Spleen (tissue), 11 donors: ENCODE measurements at regions not wholly inside any gene's neighbourhood (a gene's known extent, or its start where the extent isn't known, plus 50 kb on each side); places are given as distances from the start of the nearest gene placed in this dataset.
"Not testable (repeated sequence)": the region's sequence is repeated elsewhere in the genome, so short reads cannot be mapped to it uniquely, and the experiment has no call there.

ENCODE experiments used
- DNase-seq: peaks from one replicate; pipeline ENCODE4 v3.0.0-alpha.2; 2020
- H3K27ac ChIP-seq, 8 donors: fragments of 200-600 bp; sonication (generic) in 7 of 8; 1 replicate in 4 of 8; 2 replicates in 4 of 8; pipeline versions ENCODE4 v1.5.0 to v1.8.0; 2016 to 2021; ENCODE audit warnings: inconsistent platforms in 4 of 8, mild to moderate bottlenecking in 4 of 8, moderate library complexity in 1 of 8
- H3K27me3 ChIP-seq, 7 donors: fragments of 200-600 bp; sonication (generic) in 6 of 7; replicated peaks in 1 of 7; 1 replicate in 4 of 7; 2 replicates in 3 of 7; pipeline versions ENCODE4 v1.5.0 to v1.8.0; 2016 to 2021; ENCODE audit warnings: inconsistent platforms in 3 of 7, mild to moderate bottlenecking in 1 of 7
- H3K36me3 ChIP-seq, 6 donors: fragments of 200-600 bp; sonication (generic) in 5 of 6; 1 replicate in 4 of 6; 2 replicates in 2 of 6; pipeline versions ENCODE4 v1.5.0 to v1.8.0; 2016 to 2021; ENCODE audit warnings: inconsistent platforms in 2 of 6
- H3K4me1 ChIP-seq, 6 donors: fragments of 200-600 bp; sonication (generic) in 5 of 6; 1 replicate in 3 of 6; 2 replicates in 3 of 6; pipeline versions ENCODE4 v1.5.0 to v1.8.0; 2016 to 2021; ENCODE audit warnings: inconsistent platforms in 3 of 6
- H3K4me3 ChIP-seq, 8 donors: fragments of 200-600 bp; sonication (generic) in 7 of 8; 1 replicate in 4 of 8; 2 replicates in 4 of 8; pipeline versions ENCODE4 v1.5.0 to v1.8.0; 2016 to 2021; ENCODE audit warnings: inconsistent platforms in 4 of 8, mild to moderate bottlenecking in 4 of 8, moderate library complexity in 2 of 8
- H3K9me3 ChIP-seq, 8 donors: fragments of 200-600 bp; sonication (generic) in 7 of 8; 1 replicate in 4 of 8; 2 replicates in 4 of 8; pipeline versions ENCODE4 v1.5.0 to v1.8.0; 2016 to 2021; ENCODE audit warnings: inconsistent platforms in 4 of 8
- POLR2A ChIP-seq, 3 donors: fragments of 450-650 bp; IDR thresholded peaks; one replicate each; pipeline ENCODE4 v1.5.1; 2017; ENCODE audit warnings: antibody characterized with exemption in 3 of 3, mild to moderate bottlenecking in 1 of 3
- POLR2AphosphoS5 ChIP-seq, 3 donors: sonication (generic); formaldehyde crosslinking; IDR thresholded peaks; one replicate each; pipeline ENCODE4 v1.5.1; 2017; ENCODE audit warnings: antibody characterized with exemption in 3 of 3
- WGBS, 5 donors: extraction: QIAGEN DNeasy Blood & Tissue Kit in 3 of 5; methylation state at CpG; one replicate each; pipeline versions ENCODE4 v1.1.5 to v1.1.7; 2013 to 2018; 5-methylcytosine and 5-hydroxymethylcytosine counted together
- intact Hi-C: fragments of 100-400 bp; cut with DNase I; formaldehyde crosslinking; loops from one replicate; pipeline ENCODE4 v1.15.0; 2023; ENCODE audit warnings: low total_unique reads
- TF ChIP-seq, protein P1 (sequence below), 11 experiments: fragments of 200-600 bp in 7 of 11; fragments of 450-650 bp in 4 of 11; sonication (generic) in 4 of 11; IDR thresholded peaks in 8 of 11; conservative IDR thresholded peaks in 3 of 11; 1 replicate in 7 of 11; 2 replicates in 4 of 11; pipeline versions ENCODE4 v1.4.0 to v1.8.0; 2016 to 2021; ENCODE audit warnings: antibody characterized with exemption in 11 of 11, inconsistent platforms in 4 of 11, mild to moderate bottlenecking in 1 of 11
- donor health status: healthy with polysubstance abuse.
- donor health status: DM: no; HTN: no; CAD: no; lungs with moderate emphysema.
- donor health status: DM: no; HTN: no; CAD: no.
- donor health status: Bipolar disorder and iron deficiency.
- donor health status: healthy.
- donor health status: DM: no; HTN: no; CAD: no.
- donor health status: DM: yes; HTN: yes; CAD: no.

DNA sequence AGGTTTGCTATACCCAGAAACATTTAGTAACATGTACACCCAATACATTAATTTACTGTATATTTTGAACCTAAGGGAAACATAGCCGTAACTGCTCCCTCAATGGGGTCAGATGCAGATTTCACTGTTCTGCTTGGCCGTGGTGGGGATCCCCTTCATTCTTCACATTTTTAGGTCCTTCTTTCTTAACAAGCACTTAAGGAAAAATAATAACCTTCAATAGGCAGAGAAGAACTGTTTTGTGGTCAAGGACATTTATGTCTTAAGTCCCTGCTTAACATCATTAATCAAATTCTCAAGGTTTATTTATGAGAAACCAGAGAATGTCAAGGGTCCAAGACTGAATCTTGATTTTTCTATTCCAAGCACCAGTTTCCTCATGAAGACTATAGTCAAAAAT, 592.1 kb upstream of the ANKRD30A start:
- peaks cover 4 to 25% (median 15%) of the 10 kb centered on the region in 6 donors for H3K4me1 ChIP-seq
- WGBS, 5 donors = 78 to 86% (median 84%) methylated on average over 2 of the region's 2 CpGs
- no peak for DNase-seq

DNA sequence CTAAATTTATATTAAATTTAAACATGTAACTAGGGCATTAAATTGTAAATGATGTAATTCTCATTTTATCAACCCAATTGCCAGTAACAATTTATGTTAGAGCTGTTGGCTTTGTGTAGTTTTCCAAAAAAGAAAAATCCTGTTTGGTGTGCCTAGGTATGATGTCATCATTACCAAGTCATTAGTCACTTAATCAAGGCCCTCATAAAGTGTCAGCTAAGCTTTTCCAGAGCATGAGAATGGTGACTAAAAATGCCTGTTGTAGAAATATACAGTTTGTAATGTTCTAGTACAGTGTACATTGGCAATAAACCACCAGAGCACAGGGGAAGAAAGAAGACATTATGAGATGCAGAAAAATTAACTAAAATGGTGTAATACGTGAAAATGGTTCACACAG, 593.8 kb upstream of the ANKRD30A start:
- Histone ChIP-seq H3K4me1 (peaks cover 4 to 22% (median 14%) of the 10 kb centered on the region in 6 donors), H3K4me3 (no peak overlapping the region), H3K27ac (no peak overlapping the region), H3K9me3 (peaks cover 0 to 25% (median 18%) of the 10 kb centered on the region in 8 donors), H3K36me3 (no peaks in the 10 kb centered on the region), H3K27me3 (no peaks in the 10 kb centered on the region)
- no peak for DNase-seq
- TF ChIP-seq, protein P1, sequence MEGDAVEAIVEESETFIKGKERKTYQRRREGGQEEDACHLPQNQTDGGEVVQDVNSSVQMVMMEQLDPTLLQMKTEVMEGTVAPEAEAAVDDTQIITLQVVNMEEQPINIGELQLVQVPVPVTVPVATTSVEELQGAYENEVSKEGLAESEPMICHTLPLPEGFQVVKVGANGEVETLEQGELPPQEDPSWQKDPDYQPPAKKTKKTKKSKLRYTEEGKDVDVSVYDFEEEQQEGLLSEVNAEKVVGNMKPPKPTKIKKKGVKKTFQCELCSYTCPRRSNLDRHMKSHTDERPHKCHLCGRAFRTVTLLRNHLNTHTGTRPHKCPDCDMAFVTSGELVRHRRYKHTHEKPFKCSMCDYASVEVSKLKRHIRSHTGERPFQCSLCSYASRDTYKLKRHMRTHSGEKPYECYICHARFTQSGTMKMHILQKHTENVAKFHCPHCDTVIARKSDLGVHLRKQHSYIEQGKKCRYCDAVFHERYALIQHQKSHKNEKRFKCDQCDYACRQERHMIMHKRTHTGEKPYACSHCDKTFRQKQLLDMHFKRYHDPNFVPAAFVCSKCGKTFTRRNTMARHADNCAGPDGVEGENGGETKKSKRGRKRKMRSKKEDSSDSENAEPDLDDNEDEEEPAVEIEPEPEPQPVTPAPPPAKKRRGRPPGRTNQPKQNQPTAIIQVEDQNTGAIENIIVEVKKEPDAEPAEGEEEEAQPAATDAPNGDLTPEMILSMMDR (IDR thresholded peaks at IDR 0.05 in 8 of 11, conservative IDR thresholded peaks at IDR 0.05 in 3 of 11) = no peak
- TF ChIP-seq POLR2AphosphoS5 (IDR thresholded peaks at IDR 0.05) (no peak), POLR2A (IDR thresholded peaks at IDR 0.05) (no peak)
- 71 to 93% (median 80%) methylated on average over 1 of the region's 1 CpG for WGBS, 5 donors
- intact Hi-C loops = no loop called here

More for the DNA sequence above, 592.1 kb upstream of the ANKRD30A start:
- intact Hi-C loops = no loop called here
- no peaks in the 10 kb centered on the region for H3K36me3 ChIP-seq
- no peak overlapping the region for H3K4me3 ChIP-seq
- TF ChIP-seq POLR2AphosphoS5 (IDR thresholded peaks at IDR 0.05) (no peak), POLR2A (IDR thresholded peaks at IDR 0.05) (no peak)
- TF ChIP-seq, protein P1 (IDR thresholded peaks at IDR 0.05 in 8 of 11, conservative IDR thresholded peaks at IDR 0.05 in 3 of 11) = no peak
- H3K27ac ChIP-seq = no peak overlapping the region
- H3K9me3 ChIP-seq = peaks cover 0 to 25% (median 18%) of the 10 kb centered on the region in 8 donors
- no peaks in the 10 kb centered on the region for H3K27me3 ChIP-seq

DNA sequence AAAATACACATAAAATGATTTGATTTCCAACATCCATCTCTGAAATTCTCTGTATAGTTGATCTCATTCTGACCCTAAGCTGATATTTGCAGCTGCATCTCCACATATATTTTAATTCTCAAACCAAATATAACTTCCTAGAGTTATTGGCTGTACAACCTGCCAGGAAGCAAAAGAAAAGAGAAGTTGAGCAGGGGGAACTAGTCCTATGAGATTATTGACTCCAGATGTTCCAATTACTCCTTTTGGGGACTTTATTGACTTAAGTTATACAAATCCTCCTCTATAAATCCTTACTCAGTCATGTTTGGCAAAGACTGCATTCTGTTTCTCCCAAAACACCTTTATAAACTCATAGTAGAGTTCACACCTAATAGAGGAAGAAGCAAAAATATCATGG, 599.4 kb upstream of the ANKRD30A start:
- Histone ChIP-seq H3K27me3 (no peaks in the 10 kb centered on the region), H3K36me3 (no peaks in the 10 kb centered on the region), H3K4me3 (no peak overlapping the region), H3K4me1 (no peaks in the 10 kb centered on the region), H3K9me3 (peaks cover 0 to 24% (median 18%) of the 10 kb centered on the region in 8 donors), H3K27ac (no peak overlapping the region)
- DNase-seq = no peak
- TF ChIP-seq POLR2AphosphoS5 (IDR thresholded peaks at IDR 0.05) = no peak
- TF ChIP-seq, protein P1 (IDR thresholded peaks at IDR 0.05 in 8 of 11, conservative IDR thresholded peaks at IDR 0.05 in 3 of 11) = no peak
- TF ChIP-seq POLR2A (IDR thresholded peaks at IDR 0.05) = no peak
- intact Hi-C loops = no loop called here

DNA sequence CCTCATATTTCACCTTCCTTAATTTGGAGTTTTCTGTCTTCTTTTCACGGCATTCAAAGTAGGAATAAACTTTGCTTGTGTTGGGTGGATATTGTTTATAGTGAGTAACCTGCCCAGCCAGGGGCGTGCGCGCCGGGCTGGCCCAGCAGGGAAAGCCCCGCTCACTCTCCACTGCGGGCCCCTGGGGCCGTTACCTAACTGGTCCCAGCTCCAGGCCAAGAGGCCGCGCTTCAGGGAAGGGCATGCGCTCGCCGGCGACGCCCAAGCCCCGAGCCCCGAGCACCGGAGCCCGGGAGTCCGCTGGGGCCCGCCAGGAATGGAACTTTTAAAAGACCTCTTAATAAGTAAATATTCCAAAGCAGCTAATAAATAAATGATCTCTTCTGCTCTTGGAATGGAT, 601.3 kb upstream of the ANKRD30A start:
- DNase-seq, H3K27ac ChIP-seq, H3K4me3 ChIP-seq, H3K4me1 ChIP-seq, intact Hi-C loops, H3K9me3 ChIP-seq, H3K36me3 ChIP-seq, H3K27me3 ChIP-seq: not testable (repeated sequence)
- WGBS, 5 donors = 93 to 96% (median 95%) methylated on average over 21 of the region's 21 CpGs

DNA sequence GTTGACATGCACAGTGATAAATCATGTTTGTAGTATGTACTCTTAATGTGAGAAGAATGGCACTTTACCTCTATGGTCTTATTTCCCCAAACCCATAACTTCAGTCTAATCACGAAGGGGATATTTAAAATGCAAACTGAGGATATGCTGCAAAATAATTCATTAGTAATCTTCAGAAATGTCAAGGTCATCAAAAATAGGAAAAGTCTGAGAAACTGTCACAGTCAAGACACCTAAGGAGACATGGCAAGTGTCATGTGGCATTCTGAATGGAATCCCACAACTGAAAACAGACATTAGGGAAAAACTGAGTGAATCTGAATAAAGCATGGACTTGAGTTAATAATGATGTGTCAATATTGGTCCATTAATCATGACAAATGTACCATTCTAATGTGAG, 605.5 kb upstream of the ANKRD30A start:
- H3K9me3 ChIP-seq = peaks cover 0 to 23% (median 20%) of the 10 kb centered on the region in 8 donors
- WGBS, 5 donors = 56 to 93% (median 75%) methylated on average over 1 of the region's 1 CpG
- no peaks in the 10 kb centered on the region for H3K4me1 ChIP-seq
- H3K36me3 ChIP-seq = no peaks in the 10 kb centered on the region
- TF ChIP-seq POLR2AphosphoS5 (IDR thresholded peaks at IDR 0.05) = no peak
- TF ChIP-seq, protein P1 (IDR thresholded peaks at IDR 0.05 in 8 of 11, conservative IDR thresholded peaks at IDR 0.05 in 3 of 11) = no peak
- no peak for TF ChIP-seq POLR2A (IDR thresholded peaks at IDR 0.05)
- H3K4me3 ChIP-seq = no peak overlapping the region
- H3K27ac ChIP-seq = no peak overlapping the region
- DNase-seq = no peak
- intact Hi-C loops = no loop called here
- H3K27me3 ChIP-seq = no peaks in the 10 kb centered on the region
